CD14-positive monocyte (primary cell): ENCODE measurements at regions not wholly inside any gene's neighbourhood (a gene's known extent, or its start where the extent isn't known, plus 50 kb on each side); places are given as distances from the start of the nearest gene placed in this dataset.
A peak's percentile ranks its signal among the peaks of the same experiment; 100 is the strongest.

Experiments
- DNase-seq, 3 donors: peaks; one replicate each; pipeline ENCODE4 v3.0.0-alpha.2; 2011 to 2022
- H2AFZ ChIP-seq: 2 replicates; pipeline ENCODE4 v1.6.0; 2012; ENCODE audit warnings: mild to moderate bottlenecking, low read depth, low read length, inconsistent platforms; ENCODE audit not compliant: insufficient read depth, poor library complexity, severe bottlenecking
- H3K27ac ChIP-seq, 2 donors: 1 replicate in 1 of 2; 2 replicates in 1 of 2; pipeline ENCODE4 v1.5.1; 2012 to 2013; ENCODE audit warnings: low read length in 2 of 2, control low read depth in 1 of 2, inconsistent platforms in 1 of 2, low read depth in 1 of 2, mild to moderate bottlenecking in 1 of 2
- H3K27me3 ChIP-seq, 2 donors: one replicate each; pipeline versions ENCODE4 v1.6.0 to v1.6.1; 2011 to 2013; ENCODE audit warnings: low read length in 2 of 2; ENCODE audit not compliant: control insufficient read depth in 2 of 2, insufficient read depth in 2 of 2
- H3K36me3 ChIP-seq, 2 donors: replicated peaks in 1 of 2; 1 replicate in 1 of 2; 2 replicates in 1 of 2; pipeline versions ENCODE4 v1.5.1 to v1.6.1; 2012 to 2013; ENCODE audit warnings: low read length in 2 of 2, control low read depth in 1 of 2, inconsistent platforms in 1 of 2, mild to moderate bottlenecking in 1 of 2; ENCODE audit not compliant: insufficient read depth in 2 of 2, control insufficient read depth in 1 of 2
- H3K4me1 ChIP-seq, 2 donors: 1 replicate in 1 of 2; 2 replicates in 1 of 2; pipeline versions ENCODE4 v1.5.1 to v1.6.1; 2012 to 2013; ENCODE audit warnings: low read length in 2 of 2, control low read depth in 1 of 2, inconsistent platforms in 1 of 2, mild to moderate bottlenecking in 1 of 2, moderate library complexity in 1 of 2; ENCODE audit not compliant: insufficient read depth in 2 of 2, control insufficient read depth in 1 of 2
- H3K4me2 ChIP-seq: replicated peaks from 2 replicates; pipeline ENCODE3; 2012; ENCODE audit warnings: low read length, moderate library complexity, mild to moderate bottlenecking; ENCODE audit not compliant: poor library complexity, severe bottlenecking; ENCODE audit errors: extremely low read depth
- H3K4me3 ChIP-seq, 3 experiments: fragments of 200-600 bp in 1 of 3; sonication (generic) in 1 of 3; replicated peaks in 1 of 3; 1 replicate in 2 of 3; 2 replicates in 1 of 3; pipeline ENCODE4 v1.5.1; 2011 to 2013; ENCODE audit warnings: low read length in 3 of 3, mild to moderate bottlenecking in 3 of 3, control low read depth in 2 of 3, low read depth in 2 of 3, inconsistent platforms in 1 of 3, moderate library complexity in 1 of 3
- H3K79me2 ChIP-seq: 2 replicates; pipeline ENCODE4 v1.6.0; 2012; ENCODE audit warnings: mild to moderate bottlenecking, control low read depth, inconsistent platforms, low read length, moderate library complexity; ENCODE audit not compliant: insufficient read depth
- H3K9ac ChIP-seq: 2 replicates; pipeline ENCODE4 v1.6.0; 2017; ENCODE audit warnings: low read length, mild to moderate bottlenecking; ENCODE audit not compliant: insufficient read depth, poor library complexity, severe bottlenecking
- H3K9me3 ChIP-seq, 2 donors: replicated peaks in 1 of 2; 1 replicate in 1 of 2; 2 replicates in 1 of 2; pipeline versions ENCODE4 v1.5.1 to v1.6.1; 2012 to 2013; ENCODE audit warnings: low read length in 2 of 2, control low read depth in 1 of 2; ENCODE audit not compliant: control insufficient read depth in 1 of 2, insufficient read depth in 1 of 2
- H4K20me1 ChIP-seq: 2 replicates; pipeline ENCODE4 v1.6.0; 2012; ENCODE audit warnings: mild to moderate bottlenecking, low read length, control low read depth, moderate library complexity; ENCODE audit not compliant: insufficient read depth
- H3K27ac Mint-ChIP-seq, 7 donors: one replicate each; pipeline ENCODE4 v1.8.0; 2020; ENCODE audit warnings: mild to moderate bottlenecking in 7 of 7, mixed read lengths in 7 of 7, moderate library complexity in 6 of 7, inconsistent platforms in 2 of 7
- H3K27me3 Mint-ChIP-seq, 3 donors: one replicate each; pipeline ENCODE4 v1.8.0; 2021 to 2022; ENCODE audit warnings: low read depth in 3 of 3, mild to moderate bottlenecking in 3 of 3, mixed read lengths in 3 of 3, moderate library complexity in 3 of 3, inconsistent platforms in 1 of 3
- H3K36me3 Mint-ChIP-seq, 2 donors: one replicate each; pipeline ENCODE4 v1.8.0; 2020; ENCODE audit warnings: mixed read lengths in 2 of 2, inconsistent platforms in 1 of 2, mild to moderate bottlenecking in 1 of 2
- H3K4me1 Mint-ChIP-seq: one replicate; pipeline ENCODE4 v1.8.0; 2020; ENCODE audit warnings: mild to moderate bottlenecking, mixed read lengths
- H3K4me3 Mint-ChIP-seq, 2 donors: one replicate each; pipeline ENCODE4 v1.8.0; 2020; ENCODE audit warnings: mild to moderate bottlenecking in 2 of 2, mixed read lengths in 2 of 2, moderate library complexity in 1 of 2
- H3K9me3 Mint-ChIP-seq, 7 donors: one replicate each; pipeline ENCODE4 v1.8.0; 2020 to 2022; ENCODE audit warnings: mixed read lengths in 7 of 7, mild to moderate bottlenecking in 6 of 7, moderate library complexity in 6 of 7, inconsistent platforms in 2 of 7
- CTCF ChIP-seq: fragments of 200-600 bp; IDR thresholded peaks from one replicate; pipeline ENCODE4 v1.8.0; 2022; ENCODE audit warnings: antibody characterized with exemption, mild to moderate bottlenecking
- WGBS: methylation state at CpG from one replicate; pipeline ENCODE4 v1.1.5; 2013; ENCODE audit warnings: missing lambda C conversion rate; ENCODE audit not compliant: insufficient coverage; 5-methylcytosine and 5-hydroxymethylcytosine counted together
- intact Hi-C, 2 donors: fragments of 100-400 bp; cut with micrococcal nuclease; formaldehyde crosslinking; loops; one replicate each; pipeline versions ENCODE4 v1.15.0 to v1.15.1; 2023

- Histone ChIP-seq H2AFZ (no peak overlapping the region), H3K27me3 (no peaks in the 10 kb centered on the region), H3K36me3 (peaks cover 30 to 89% of the 10 kb centered on the region in 2 donors), H3K27ac (no peak overlapping the region), H3K9me3 (no peaks in the 10 kb centered on the region), H3K9ac (no peak overlapping the region), H3K4me2 (no peak overlapping the region), H3K4me3 (no peak overlapping the region), H3K4me1 (no peaks in the 10 kb centered on the region), H3K79me2 (no peaks in the 10 kb centered on the region), H4K20me1 (peaks cover 7% of the 10 kb centered on the region)
- Mint-ChIP-seq H3K36me3 (peaks cover 58 to 73% of the 10 kb centered on the region in 2 donors), H3K27me3 (peaks cover 0 to 1% (median 0%) of the 10 kb centered on the region in 3 donors), H3K4me3 (no peak overlapping the region), H3K27ac (peak overlapping the region in 1 of 7 donors; percentile 10), H3K9me3 (no peaks in the 10 kb centered on the region), H3K4me1 (peaks cover 3% of the 10 kb centered on the region)
- WGBS: 97% methylated on average over 3 of the region's 6 CpGs
- intact Hi-C loops: no loop called here
- TF ChIP-seq CTCF: no peak
- no peak for DNase-seq
Observed at GRCh38 chr14:71716041-71716772, 216.0 kb upstream of the RGS6 start.

GRCh38 chr14:71720978-71721624, 211.1 kb upstream of the RGS6 start:
- peak in 1 of 3 donors; percentile 7 for DNase-seq
- 96% methylated on average over 4 of the region's 9 CpGs for WGBS
- Mint-ChIP-seq H3K36me3 (peaks cover 61 to 74% of the 10 kb centered on the region in 2 donors), H3K27me3 (no peaks in the 10 kb centered on the region), H3K27ac (peak overlapping the region in 1 of 7 donors; percentile 76), H3K9me3 (no peaks in the 10 kb centered on the region), H3K4me3 (no peak overlapping the region), H3K4me1 (peaks cover 15% of the 10 kb centered on the region)
- no peak overlapping the region for H3K9ac ChIP-seq
- H2AFZ ChIP-seq: no peak overlapping the region
- no peaks in the 10 kb centered on the region for H3K79me2 ChIP-seq
- H4K20me1 ChIP-seq: peaks cover 17% of the 10 kb centered on the region
- peak; percentile 37 for TF ChIP-seq CTCF
- no peak overlapping the region for H3K27ac ChIP-seq
- no peaks in the 10 kb centered on the region for H3K27me3 ChIP-seq
- H3K4me3 ChIP-seq: no peak overlapping the region
- peaks cover 0 to 5% of the 10 kb centered on the region in 2 donors for H3K4me1 ChIP-seq
- H3K36me3 ChIP-seq: peaks cover 43 to 84% of the 10 kb centered on the region in 2 donors
- no peak overlapping the region for H3K4me2 ChIP-seq
- intact Hi-C loops: no loop called here
- H3K9me3 ChIP-seq: no peaks in the 10 kb centered on the region
